GM12878 (cell line): ENCODE measurements at regions not wholly inside any gene's neighbourhood (a gene's known extent, or its start where the extent isn't known, plus 50 kb on each side); places are given as distances from the start of the nearest gene placed in this dataset.

ENCODE experiments used
- ATAC-seq: fragments of 200-7000 bp; cut with Tn5 transposase; 3 replicates; pipeline ENCODE4 v1.9.1; 2020; ENCODE audit warnings: mild to moderate bottlenecking, moderate library complexity
- BruUV-seq: library from RNA; stranded (reverse); fragments of 400-500 nt; replicated peaks from 2 replicates; lab custom pipeline; 2021; lab: Mats Ljungman, UMichigan
- CTCF ChIA-PET: fragments of 300-600 bp; sonication (Branson Sonifier 250); formaldehyde crosslinking; extraction: SDS; loops from one replicate; lab custom pipeline; 2021; ENCODE audit warnings: inconsistent platforms; lab: Yijun Ruan, JAX
- POLR2A ChIA-PET: fragments of 350-600 bp; formaldehyde crosslinking; extraction: SDS; loops from one replicate; lab custom pipeline; 2021; ENCODE audit warnings: inconsistent platforms; lab: Charles Lee
- RAD21 ChIA-PET: fragments of 300-600 bp; sonication (Branson Sonifier 250); formaldehyde crosslinking; loops from one replicate; lab custom pipeline; 2023; ENCODE audit warnings: antibody characterized with exemption; ENCODE audit not compliant: unreplicated experiment; lab: Charles Lee
- SMC1A ChIA-PET: fragments of 300-600 bp; sonication (Branson Sonifier 250); formaldehyde crosslinking; loops from one replicate; lab custom pipeline; 2023; ENCODE audit not compliant: unreplicated experiment, uncharacterized antibody; lab: Charles Lee
- DNase-seq: peaks from one replicate; pipeline ENCODE4 v3.0.0-alpha.2; 2011; ENCODE audit warnings: low read depth, low spot score
- FAIRE-seq: peaks from 3 replicates; lab custom pipeline; 2011; peaks lifted over from hg19 to GRCh38; lab: Jason Lieb, UNC
- H2AFZ ChIP-seq: 2 replicates; pipeline ENCODE4 v1.6.0; 2011; ENCODE audit warnings: low read depth, low read length, control low read depth; ENCODE audit not compliant: control insufficient read depth
- H3K27ac ChIP-seq: 2 replicates; pipeline ENCODE4 v1.5.1; 2011; ENCODE audit warnings: control low read depth; ENCODE audit not compliant: control insufficient read depth, insufficient read depth
- H3K27me3 ChIP-seq, 2 experiments: replicated peaks in 1 of 2; 2 replicates each; pipeline versions ENCODE4 v1.6.0 to v1.6.1; 2011; ENCODE audit warnings: low read length in 1 of 2; ENCODE audit not compliant: control insufficient read depth in 2 of 2, insufficient read depth in 2 of 2
- H3K36me3 ChIP-seq, 2 experiments: 2 replicates each; pipeline ENCODE4 v1.5.1; 2011; ENCODE audit warnings: low read length in 1 of 2; ENCODE audit not compliant: control insufficient read depth in 2 of 2, insufficient read depth in 2 of 2
- H3K4me1 ChIP-seq: 2 replicates; pipeline ENCODE4 v1.6.1; 2011; ENCODE audit warnings: mild to moderate bottlenecking, low read length, moderate library complexity, mixed read lengths; ENCODE audit not compliant: control insufficient read depth, insufficient read depth
- H3K4me2 ChIP-seq: 2 replicates; pipeline ENCODE4 v1.6.0; 2011; ENCODE audit warnings: control low read depth; ENCODE audit not compliant: control insufficient read depth, insufficient read depth
- H3K4me3 ChIP-seq: fragments of 200-600 bp; sonication (generic); 2 replicates; pipeline ENCODE4 v1.5.1; 2016
- H3K79me2 ChIP-seq: 2 replicates; pipeline ENCODE4 v1.6.0; 2011; ENCODE audit warnings: low read length; ENCODE audit not compliant: control insufficient read depth, insufficient read depth
- H3K9ac ChIP-seq: 2 replicates; pipeline ENCODE4 v1.8.0; 2011; ENCODE audit warnings: low read length, control low read depth, mixed read lengths; ENCODE audit not compliant: control insufficient read depth, insufficient read depth
- H3K9me3 ChIP-seq: replicated peaks from 3 replicates; pipeline ENCODE4 v1.5.1; 2011; ENCODE audit warnings: mild to moderate bottlenecking, low read length; ENCODE audit not compliant: control insufficient read depth, insufficient read depth
- H4K20me1 ChIP-seq: 2 replicates; pipeline ENCODE4 v1.6.0; 2011; ENCODE audit not compliant: control insufficient read depth, insufficient read depth
- ATF2 ChIP-seq: IDR thresholded peaks from 2 replicates; pipeline ENCODE4 v1.6.1; 2012; ENCODE audit warnings: low read length, inconsistent platforms
- ATF7 ChIP-seq: fragments of 450-650 bp; IDR thresholded peaks from 2 replicates; pipeline ENCODE4 v1.6.1; 2016; ENCODE audit warnings: low read depth, mild to moderate bottlenecking
- CREM ChIP-seq: IDR thresholded peaks from 2 replicates; pipeline ENCODE4 v1.6.1; 2014; ENCODE audit warnings: antibody characterized with exemption, low read depth
- ELK1 ChIP-seq: IDR thresholded peaks from 2 replicates; pipeline ENCODE4 v1.6.1; 2012; ENCODE audit warnings: low read depth, low read length, improper control_type of control experiment
- EZH2 ChIP-seq: IDR thresholded peaks from 2 replicates; pipeline ENCODE4 v1.6.1; 2012; ENCODE audit warnings: low read depth, mild to moderate bottlenecking, control low read depth, inconsistent platforms, low read length, borderline replicate concordance; ENCODE audit not compliant: control insufficient read depth
- FOXM1 ChIP-seq: IDR thresholded peaks from 2 replicates; pipeline ENCODE4 v1.6.1; 2012; ENCODE audit warnings: low read depth, mild to moderate bottlenecking, inconsistent platforms, low read length, moderate library complexity
- IRF3 ChIP-seq: fragments of 450-650 bp; IDR thresholded peaks from 2 replicates; pipeline ENCODE4 v1.6.1; 2014; ENCODE audit warnings: mild to moderate bottlenecking
- MTA3 ChIP-seq: IDR thresholded peaks from 2 replicates; pipeline ENCODE4 v1.6.1; 2012; ENCODE audit warnings: low read length, inconsistent platforms, borderline replicate concordance
- NBN ChIP-seq: fragments of 450-650 bp; IDR thresholded peaks from 2 replicates; pipeline ENCODE4 v1.6.1; 2016
- PBX3 ChIP-seq: IDR thresholded peaks from 2 replicates; pipeline ENCODE4 v1.6.1; 2011; ENCODE audit warnings: mild to moderate bottlenecking, low read depth, low read length, moderate library complexity; ENCODE audit not compliant: insufficient replicate concordance
- SMC3 ChIP-seq: IDR thresholded peaks from 2 replicates; pipeline ENCODE4 v1.6.1; 2011; ENCODE audit warnings: low read length, improper control_type of control experiment, borderline replicate concordance
- SP1 ChIP-seq: IDR thresholded peaks from one replicate; pipeline ENCODE4 v1.6.1; 2011; ENCODE audit warnings: low read depth, low read length
- TCF3 ChIP-seq: IDR thresholded peaks from 2 replicates; pipeline ENCODE4 v1.6.1; 2012; ENCODE audit warnings: low read depth, mild to moderate bottlenecking, low read length, borderline replicate concordance; ENCODE audit not compliant: insufficient read depth
- WGBS: methylation state at CpG from one replicate; pipeline ENCODE4 v1.1.6; 2016; ENCODE audit warnings: low lambda C conversion rate; ENCODE audit not compliant: insufficient replicate concordance, insufficient coverage; ENCODE audit errors: missing lambda C conversion rate; 5-methylcytosine and 5-hydroxymethylcytosine counted together
- in situ Hi-C: fragments of 300-500 bp; cut with MboI; formaldehyde crosslinking; loops from 9 replicates; pipeline ENCODE4 v1.14.3; 2018; ENCODE audit warnings: mixed read lengths
- intact Hi-C: fragments of 100-400 bp; cut with micrococcal nuclease; formaldehyde crosslinking; loops from one replicate; pipeline ENCODE4 v1.14.2; 2022; ENCODE audit not compliant: unreplicated experiment

- no peak overlapping the region for H3K4me2 ChIP-seq
- H3K9ac ChIP-seq, result no peak overlapping the region
- no peak for FAIRE-seq
- intact Hi-C loops (no loop called here), in situ Hi-C loops (no loop called here)
- no peaks in the 10 kb centered on the region for H3K36me3 ChIP-seq
- DNase-seq, result no peak
- SMC1A ChIA-PET, result no interaction called here
- CTCF ChIA-PET, result no interaction called here
- no peaks in the 10 kb centered on the region for H3K27me3 ChIP-seq
- BruUV-seq, result no TSS peak
- H2AFZ ChIP-seq, result no peak overlapping the region
- no peaks in the 10 kb centered on the region for H4K20me1 ChIP-seq
- no peak overlapping the region for H3K27ac ChIP-seq
- POLR2A ChIA-PET, result no interaction called here
- TF ChIP-seq ATF2 (no peak), CREM (no peak), SMC3 (no peak), ELK1 (no peak), SP1 (no peak), TCF3 (no peak), NBN (no peak), FOXM1 (no peak), EZH2 (no peak), IRF3 (no peak), ATF7 (no peak), MTA3 (no peak), PBX3 (no peak)
- no peak overlapping the region for H3K4me3 ChIP-seq
- H3K79me2 ChIP-seq, result no peaks in the 10 kb centered on the region
- 54% methylated on average over 25 of the region's 27 CpGs for WGBS
- H3K9me3 ChIP-seq, result no peaks in the 10 kb centered on the region; the same call in 2 of the 3 replicates
- RAD21 ChIA-PET, result no interaction called here
- no peaks in the 10 kb centered on the region for H3K4me1 ChIP-seq
- ATAC-seq, result no peak
Measured at GRCh38 chr22:47372596-47373385, 610.3 kb downstream of the TBC1D22A start.
